ENCODE measurements at regions not wholly inside any gene's neighbourhood (a gene's known extent, or its start where the extent isn't known, plus 50 kb on each side); places are given as distances from the start of the nearest gene placed in this dataset.

GRCh38 chr4:31662951-31663350, 942.8 kb downstream of the PCDH7 start:
- TF ChIP-seq POLR2A (IDR thresholded peaks at IDR 0.05) (no peak), EP300 (IDR thresholded peaks at IDR 0.05) (no peak)
- TF ChIP-seq, protein P1, sequence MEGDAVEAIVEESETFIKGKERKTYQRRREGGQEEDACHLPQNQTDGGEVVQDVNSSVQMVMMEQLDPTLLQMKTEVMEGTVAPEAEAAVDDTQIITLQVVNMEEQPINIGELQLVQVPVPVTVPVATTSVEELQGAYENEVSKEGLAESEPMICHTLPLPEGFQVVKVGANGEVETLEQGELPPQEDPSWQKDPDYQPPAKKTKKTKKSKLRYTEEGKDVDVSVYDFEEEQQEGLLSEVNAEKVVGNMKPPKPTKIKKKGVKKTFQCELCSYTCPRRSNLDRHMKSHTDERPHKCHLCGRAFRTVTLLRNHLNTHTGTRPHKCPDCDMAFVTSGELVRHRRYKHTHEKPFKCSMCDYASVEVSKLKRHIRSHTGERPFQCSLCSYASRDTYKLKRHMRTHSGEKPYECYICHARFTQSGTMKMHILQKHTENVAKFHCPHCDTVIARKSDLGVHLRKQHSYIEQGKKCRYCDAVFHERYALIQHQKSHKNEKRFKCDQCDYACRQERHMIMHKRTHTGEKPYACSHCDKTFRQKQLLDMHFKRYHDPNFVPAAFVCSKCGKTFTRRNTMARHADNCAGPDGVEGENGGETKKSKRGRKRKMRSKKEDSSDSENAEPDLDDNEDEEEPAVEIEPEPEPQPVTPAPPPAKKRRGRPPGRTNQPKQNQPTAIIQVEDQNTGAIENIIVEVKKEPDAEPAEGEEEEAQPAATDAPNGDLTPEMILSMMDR (IDR thresholded peaks at IDR 0.05) = no peak
